SK-N-SH (cell line): ENCODE measurements at regions not wholly inside any gene's neighbourhood (a gene's known extent, or its start where the extent isn't known, plus 50 kb on each side); places are given as distances from the start of the nearest gene placed in this dataset.

ENCODE experiments used
- CTCF ChIA-PET: fragments of 300-600, 350-600 bp; formaldehyde crosslinking; extraction: SDS; loops from one replicate; lab custom pipeline; 2021; lab: Yijun Ruan, JAX
- POLR2A ChIA-PET: fragments of 350-600 bp; sonication (Branson Sonifier 250); formaldehyde crosslinking; extraction: SDS; loops from one replicate; lab custom pipeline; 2020; ENCODE audit warnings: antibody characterized with exemption, inconsistent platforms; lab: Yijun Ruan, JAX
- DNase-seq: peaks from one replicate; pipeline ENCODE4 v3.0.0; 2012
- H2AFZ ChIP-seq: fragments of 200-600 bp; sonication (generic); 2 replicates; pipeline ENCODE4 v1.8.1; 2016; ENCODE audit warnings: antibody characterized with exemption, mild to moderate bottlenecking, low read depth
- H3F3A ChIP-seq: fragments of 200-600 bp; sonication (generic); replicated peaks from 2 replicates; pipeline ENCODE3; 2016; ENCODE audit warnings: antibody characterized with exemption, mild to moderate bottlenecking; ENCODE audit not compliant: insufficient read depth
- H3K27ac ChIP-seq, 2 experiments: fragments of 200-500 bp in 1 of 2; fragments of 200-600 bp in 1 of 2; sonication (Bioruptor generic) in 1 of 2; sonication (generic), shearing (Covaris generic) in 1 of 2; 2 replicates each; pipeline versions ENCODE4 v1.5.1 to v1.6.1; 2014 to 2016; ENCODE audit warnings: low read depth in 2 of 2, inconsistent platforms in 1 of 2, low read length in 1 of 2, mild to moderate bottlenecking in 1 of 2, mixed read lengths in 1 of 2
- H3K27me3 ChIP-seq: fragments of 200-600 bp; sonication (generic), shearing (Covaris generic); 2 replicates; pipeline ENCODE4 v1.6.1; 2016; ENCODE audit warnings: mixed run types; ENCODE audit not compliant: insufficient read depth
- H3K36me3 ChIP-seq, 2 experiments: fragments of 200-500 bp in 1 of 2; fragments of 200-600 bp in 1 of 2; sonication (Bioruptor generic) in 1 of 2; sonication (generic) in 1 of 2; replicated peaks in 1 of 2; 2 replicates each; pipeline versions ENCODE3 to v1.5.1; 2014 to 2016; ENCODE audit warnings: low read length in 1 of 2, mild to moderate bottlenecking in 1 of 2; ENCODE audit not compliant: insufficient read depth in 2 of 2, control insufficient read depth in 1 of 2
- H3K4me1 ChIP-seq, 2 experiments: fragments of 200-500 bp in 1 of 2; fragments of 200-600 bp in 1 of 2; sonication (Bioruptor generic) in 1 of 2; sonication (generic), shearing (Covaris generic) in 1 of 2; 2 replicates each; pipeline versions ENCODE4 v1.5.1 to v1.6.1; 2014 to 2016; ENCODE audit warnings: low read depth in 1 of 2, low read length in 1 of 2, mixed run types in 1 of 2; ENCODE audit not compliant: insufficient read depth in 2 of 2, control insufficient read depth in 1 of 2
- H3K4me2 ChIP-seq: fragments of 200-600 bp; sonication (generic), shearing (Covaris generic); 2 replicates; pipeline ENCODE4 v1.6.1; 2017; ENCODE audit warnings: mixed run types
- H3K4me3 ChIP-seq, 2 experiments: fragments of 200-500 bp in 1 of 2; fragments of 200-600 bp in 1 of 2; sonication (Bioruptor generic) in 1 of 2; sonication (generic), shearing (Covaris generic) in 1 of 2; 2 replicates each; pipeline versions ENCODE4 v1.5.1 to v1.8.1; 2014 to 2016; ENCODE audit warnings: low read depth in 2 of 2, inconsistent platforms in 1 of 2, low read length in 1 of 2, mild to moderate bottlenecking in 1 of 2, mixed read lengths in 1 of 2, moderate library complexity in 1 of 2
- H3K79me2 ChIP-seq: fragments of 200-600 bp; sonication (generic); 2 replicates; pipeline ENCODE4 v1.8.1; 2017; ENCODE audit warnings: mild to moderate bottlenecking; ENCODE audit not compliant: insufficient read depth
- H3K9ac ChIP-seq: fragments of 200-600 bp; sonication (generic); 2 replicates; pipeline ENCODE4 v1.6.1; 2017; ENCODE audit warnings: mixed run types
- H3K9me2 ChIP-seq: fragments of 200-600 bp; sonication (generic); 2 replicates; pipeline ENCODE4 v1.6.1; 2017; ENCODE audit warnings: mixed run types
- H3K9me3 ChIP-seq: fragments of 200-600 bp; sonication (generic); 2 replicates; pipeline ENCODE4 v1.6.1; 2017; ENCODE audit warnings: mixed run types, mild to moderate bottlenecking, moderate library complexity
- H4K20me1 ChIP-seq: fragments of 200-600 bp; sonication (generic); 2 replicates; pipeline ENCODE4 v1.6.1; 2017; ENCODE audit warnings: mild to moderate bottlenecking, mixed run types; ENCODE audit not compliant: insufficient read depth
- CHD2 ChIP-seq: fragments of 150-350 bp; IDR thresholded peaks from 2 replicates; pipeline ENCODE4 v1.6.1; 2018; ENCODE audit warnings: low read length; ENCODE audit not compliant: partially characterized antibody
- EP300 ChIP-seq, 2 experiments: IDR thresholded peaks; 2 replicates each; pipeline versions ENCODE4 v1.4.0 to v1.6.1; 2012; ENCODE audit warnings: borderline replicate concordance in 1 of 2, low read depth in 1 of 2, low read length in 1 of 2
- FOXM1 ChIP-seq: IDR thresholded peaks from 2 replicates; pipeline ENCODE4 v1.4.0; 2012; ENCODE audit warnings: low read depth, mild to moderate bottlenecking
- GABPA ChIP-seq: IDR thresholded peaks from 2 replicates; pipeline ENCODE4 v1.4.0; 2012; ENCODE audit warnings: low read depth, mild to moderate bottlenecking
- NFIC ChIP-seq: IDR thresholded peaks from 2 replicates; pipeline ENCODE4 v1.4.0; 2012; ENCODE audit warnings: borderline replicate concordance
- NRF1 ChIP-seq: IDR thresholded peaks from 2 replicates; pipeline ENCODE4 v1.6.1; 2012; ENCODE audit warnings: low read depth, mild to moderate bottlenecking, low read length
- PBX3 ChIP-seq: IDR thresholded peaks from 2 replicates; pipeline ENCODE4; 2012
- POLR2AphosphoS5 ChIP-seq: IDR thresholded peaks from 2 replicates; pipeline ENCODE4 v1.6.1; 2012; ENCODE audit warnings: low read depth, low read length
- RFX5 ChIP-seq: IDR thresholded peaks from 2 replicates; pipeline ENCODE4 v1.6.1; 2012; ENCODE audit warnings: mild to moderate bottlenecking, improper control_type of control experiment, low read length
- RXRA ChIP-seq: IDR thresholded peaks from 2 replicates; pipeline ENCODE4 v1.4.0; 2012; ENCODE audit warnings: low read depth, mild to moderate bottlenecking, borderline replicate concordance
- TCF12 ChIP-seq: IDR thresholded peaks from 2 replicates; pipeline ENCODE4 v1.4.0; 2012
- TEAD4 ChIP-seq: IDR thresholded peaks from 2 replicates; pipeline ENCODE4 v1.4.0; 2012; ENCODE audit warnings: mild to moderate bottlenecking, borderline replicate concordance; ENCODE audit not compliant: insufficient read depth
- USF2 ChIP-seq: fragments of 150-350 bp; IDR thresholded peaks from 2 replicates; pipeline ENCODE4 v1.6.1; 2017; ENCODE audit warnings: antibody characterized with exemption, low read length, low read depth, borderline replicate concordance
- YY1 ChIP-seq: IDR thresholded peaks from 2 replicates; pipeline ENCODE4 v1.4.0; 2012; ENCODE audit warnings: low read depth, mild to moderate bottlenecking
- WGBS: methylation state at CpG from one replicate; pipeline ENCODE4 v1.1.6; 2017; ENCODE audit warnings: low lambda C conversion rate; 5-methylcytosine and 5-hydroxymethylcytosine counted together

- ChIA-PET POLR2A (no interaction called here), CTCF (no interaction called here)
- H3K27me3 ChIP-seq, result peaks cover 10% of the 10 kb centered on the region; the same call in 1 of the 2 replicates
- DNase-seq, result no peak
- H2AFZ ChIP-seq, result no peak overlapping the region
- no peak overlapping the region for H3K4me2 ChIP-seq
- 63% methylated on average over 5 of the region's 6 CpGs for WGBS
- no peaks in the 10 kb centered on the region for H4K20me1 ChIP-seq
- peaks cover 0 to 5% of the 10 kb centered on the region in 2 experiments; a peak in 1 of 4 replicates for H3K4me1 ChIP-seq
- H3K9me2 ChIP-seq, result no peaks in the 10 kb centered on the region
- TF ChIP-seq NFIC (no peak), RXRA (no peak)
- TF ChIP-seq, all 33 proteins: peak for 0
- no peak overlapping the region for H3K27ac ChIP-seq
- no peaks in the 10 kb centered on the region for H3K36me3 ChIP-seq
- no peak overlapping the region for H3K4me3 ChIP-seq
- no peaks in the 10 kb centered on the region for H3K9me3 ChIP-seq
- no peak overlapping the region for H3K9ac ChIP-seq
- H3K79me2 ChIP-seq, result no peaks in the 10 kb centered on the region
- H3F3A ChIP-seq, result peaks cover 3% of the 10 kb centered on the region
These were observed 137.1 kb downstream of the C16orf95 start for GRCh38 chr16:87180069-87180468.

GRCh38 chr16:87182759-87183158, 134.4 kb downstream of the C16orf95 start:
- Histone ChIP-seq H3K4me3 (no peak overlapping the region), H4K20me1 (no peaks in the 10 kb centered on the region), H3K9ac (no peak overlapping the region), H3K36me3 (no peaks in the 10 kb centered on the region), H3K9me3 (no peaks in the 10 kb centered on the region), H3F3A (peaks cover 13% of the 10 kb centered on the region), H3K27me3 (peaks cover 10% of the 10 kb centered on the region; the same call in 1 of the 2 replicates), H3K4me1 (peaks cover 0 to 5% of the 10 kb centered on the region in 2 experiments; a peak in 1 of 4 replicates), H3K79me2 (no peaks in the 10 kb centered on the region), H3K27ac (no peak overlapping the region), H2AFZ (no peak overlapping the region), H3K9me2 (no peaks in the 10 kb centered on the region), H3K4me2 (no peak overlapping the region)
- DNase-seq, result no peak
- ChIA-PET POLR2A (no interaction called here), CTCF (no interaction called here)
- WGBS, result 43% methylated on average over 3 of the region's 3 CpGs
- TF ChIP-seq USF2 (no peak), TCF12 (no peak), TEAD4 (no peak), CHD2 (no peak), GABPA (no peak), FOXM1 (no peak), YY1 (no peak), EP300 (IDR thresholded peaks at IDR 0.05; ENCODE audit: borderline replicate concordance in 1 of 2, low read depth in 1 of 2, low read length in 1 of 2) (no peak), NRF1 (no peak), POLR2AphosphoS5 (no peak), RFX5 (no peak), PBX3 (no peak)
